Endothelial cell of umbilical vein (primary cell): ENCODE measurements at regions not wholly inside any gene's neighbourhood (a gene's known extent, or its start where the extent isn't known, plus 50 kb on each side); places are given as distances from the start of the nearest gene placed in this dataset.

Experiments
- BruUV-seq: library from RNA; stranded (reverse); fragments of 400-500 nt; replicated peaks from 2 replicates; lab custom pipeline; 2021; lab: Mats Ljungman, UMichigan
- CTCF ChIA-PET: fragments of 300-600, 350-600 bp; sonication (Branson Sonifier 250); formaldehyde crosslinking; loops from one replicate; lab custom pipeline; 2021; ENCODE audit warnings: antibody characterized with exemption, inconsistent platforms; lab: Charles Lee
- POLR2A ChIA-PET: fragments of 300-600, 350-600 bp; sonication (Branson Sonifier 250); formaldehyde crosslinking; loops from one replicate; lab custom pipeline; 2021; ENCODE audit warnings: antibody characterized with exemption, inconsistent platforms; lab: Charles Lee
- DNase-seq: peaks from one replicate; pipeline ENCODE4 v3.0.0-alpha.2; 2011; ENCODE audit warnings: low read depth, low spot score
- FAIRE-seq: peaks from 2 replicates; lab custom pipeline; 2011; peaks lifted over from hg19 to GRCh38; lab: Jason Lieb, UNC
- H2AFZ ChIP-seq: 2 replicates; pipeline ENCODE4 v1.6.0; 2012; ENCODE audit warnings: low read depth, low read length, control low read depth, inconsistent platforms
- H3K27ac ChIP-seq: 2 replicates; pipeline ENCODE4 v1.5.1; 2011; ENCODE audit warnings: low read depth, mild to moderate bottlenecking, control low read depth, low read length, moderate library complexity; ENCODE audit not compliant: insufficient read depth
- H3K27me3 ChIP-seq, 2 experiments: 2 replicates each; pipeline versions ENCODE4 v1.6.0 to v1.6.1; 2011; ENCODE audit warnings: low read length in 2 of 2, mixed read lengths in 1 of 2; ENCODE audit not compliant: control insufficient read depth in 2 of 2, insufficient read depth in 2 of 2
- H3K36me3 ChIP-seq, 2 experiments: 2 replicates in 1 of 2; 3 replicates in 1 of 2; pipeline ENCODE4 v1.5.1; 2011; ENCODE audit warnings: low read length in 2 of 2, mild to moderate bottlenecking in 1 of 2, moderate library complexity in 1 of 2; ENCODE audit not compliant: control insufficient read depth in 2 of 2, insufficient read depth in 2 of 2; ENCODE audit errors: extremely low read depth in 1 of 2
- H3K4me1 ChIP-seq: 3 replicates; pipeline ENCODE4 v1.5.1; 2011; ENCODE audit warnings: mild to moderate bottlenecking, low read length; ENCODE audit not compliant: control insufficient read depth, insufficient read depth; ENCODE audit errors: extremely low read depth
- H3K4me2 ChIP-seq: 2 replicates; pipeline ENCODE4 v1.6.1; 2011; ENCODE audit warnings: low read length, control low read depth, mixed read lengths; ENCODE audit not compliant: insufficient read depth
- H3K4me3 ChIP-seq, 3 experiments: fragments of 200-600 bp in 1 of 3; sonication (generic), shearing (Covaris generic) in 1 of 3; replicated peaks in 1 of 3; 2 replicates each; pipeline ENCODE4 v1.5.1; 2011 to 2016; ENCODE audit warnings: control low read depth in 3 of 3, low read length in 3 of 3, mild to moderate bottlenecking in 2 of 3, inconsistent platforms in 1 of 3, low read depth in 1 of 3, moderate library complexity in 1 of 3; ENCODE audit not compliant: insufficient read depth in 1 of 3
- H3K79me2 ChIP-seq: 2 replicates; pipeline ENCODE4 v1.6.0; 2012; ENCODE audit warnings: low read length, inconsistent platforms; ENCODE audit not compliant: control insufficient read depth, insufficient read depth
- H3K9ac ChIP-seq: replicated peaks from 2 replicates; pipeline ENCODE3; 2011; ENCODE audit warnings: low read length, control low read depth; ENCODE audit not compliant: insufficient read depth; ENCODE audit errors: extremely low read depth
- H3K9me1 ChIP-seq: replicated peaks from 3 replicates; pipeline ENCODE4 v1.6.0; 2011; ENCODE audit warnings: mild to moderate bottlenecking, low read length; ENCODE audit not compliant: control insufficient read depth, insufficient read depth; ENCODE audit errors: extremely low read depth
- H3K9me3 ChIP-seq: replicated peaks from 2 replicates; pipeline ENCODE4 v1.5.1; 2012; ENCODE audit warnings: low read length, inconsistent platforms; ENCODE audit not compliant: control insufficient read depth, insufficient read depth
- H4K20me1 ChIP-seq: replicated peaks from 2 replicates; pipeline ENCODE3; 2011; ENCODE audit warnings: mild to moderate bottlenecking, low read length; ENCODE audit not compliant: control insufficient read depth, insufficient read depth; ENCODE audit errors: extremely low read depth
- EZH2 ChIP-seq: IDR thresholded peaks from 2 replicates; pipeline ENCODE4 v1.6.1; 2012; ENCODE audit warnings: borderline replicate concordance, low read depth, mild to moderate bottlenecking, moderate library complexity, low read length, inconsistent platforms; ENCODE audit not compliant: severe bottlenecking
- FOS ChIP-seq: IDR thresholded peaks from 2 replicates; pipeline ENCODE4 v1.6.1; 2011; ENCODE audit warnings: mild to moderate bottlenecking, low read length, moderate library complexity, borderline replicate concordance; ENCODE audit not compliant: insufficient read depth
- GATA2 ChIP-seq: IDR thresholded peaks from 2 replicates; pipeline ENCODE4 v1.7.0; 2011; ENCODE audit warnings: low read depth, mild to moderate bottlenecking, moderate library complexity, mixed read lengths, low read length; ENCODE audit not compliant: insufficient read length, insufficient read depth
- JUN ChIP-seq: IDR thresholded peaks from 2 replicates; pipeline ENCODE4 v1.6.1; 2011; ENCODE audit warnings: borderline replicate concordance, low read depth; ENCODE audit not compliant: insufficient read length, insufficient read depth
- MYC ChIP-seq: IDR thresholded peaks from one replicate; pipeline ENCODE4 v1.6.1; 2011; ENCODE audit warnings: mild to moderate bottlenecking, low read depth, low read length
- POLR2A ChIP-seq: IDR thresholded peaks from 2 replicates; pipeline ENCODE4 v1.6.1; 2012; ENCODE audit warnings: low read depth, mild to moderate bottlenecking, control low read depth, low read length
- POLR2AphosphoS5 ChIP-seq: IDR thresholded peaks from 2 replicates; pipeline ENCODE4 v1.6.1; 2012; ENCODE audit warnings: low read depth, mild to moderate bottlenecking, control low read depth, low read length, moderate library complexity; ENCODE audit not compliant: insufficient read depth
- dilution Hi-C: fragments of 300-500 bp; cut with MboI; formaldehyde crosslinking; loops from one replicate; pipeline ENCODE4 v1.15.0; 2019; ENCODE audit warnings: low sequenced_read_pairs; ENCODE audit not compliant: extremely low pct_ligation_motif_present
- intact Hi-C: fragments of 100-400 bp; cut with micrococcal nuclease; formaldehyde crosslinking; loops from one replicate; pipeline ENCODE4 v1.10.0; 2022
- TF ChIP-seq, protein P1 (sequence below), 2 donors: IDR thresholded peaks; 1 replicate in 1 of 2; 2 replicates in 1 of 2; pipeline ENCODE4 v1.5.1; 2011; ENCODE audit warnings: low read length in 2 of 2, mild to moderate bottlenecking in 2 of 2, moderate library complexity in 2 of 2, control low read depth in 1 of 2, inconsistent platforms in 1 of 2, low read depth in 1 of 2; ENCODE audit not compliant: insufficient read depth in 1 of 2; ENCODE audit errors: extremely low read depth in 1 of 2
- TF ChIP-seq, protein P2 (sequence below): IDR thresholded peaks from 2 replicates; pipeline ENCODE4 v1.6.1; 2011; ENCODE audit not compliant: insufficient read depth, insufficient read length

DNA sequence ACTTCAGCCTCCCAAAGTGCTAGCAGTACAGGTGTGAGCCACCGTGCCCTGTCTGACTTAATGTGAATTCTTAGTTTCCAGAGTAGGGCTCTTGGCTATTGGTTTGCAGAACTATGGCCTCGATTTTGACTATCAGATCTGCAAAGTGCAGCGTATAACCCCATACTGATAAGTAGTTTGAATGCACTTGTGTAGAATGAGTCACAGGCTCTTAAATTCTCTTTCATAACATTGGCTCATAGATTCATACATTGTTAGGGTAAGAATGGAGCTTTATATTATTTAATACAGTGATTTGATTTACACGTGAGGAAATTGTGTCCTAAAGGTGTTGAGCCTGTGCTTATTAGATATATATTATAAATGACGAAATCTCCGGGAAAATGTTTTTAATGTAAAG, 109.9 kb downstream of the ZPLD1 start:
- Histone ChIP-seq H3K79me2 (no peaks in the 10 kb centered on the region), H4K20me1 (no peaks in the 10 kb centered on the region), H3K27ac (no peak overlapping the region), H3K4me3 (no peak overlapping the region), H3K36me3 (no peaks in the 10 kb centered on the region), H3K9ac (no peak overlapping the region), H2AFZ (no peak overlapping the region), H3K9me1 (no peaks in the 10 kb centered on the region), H3K9me3 (no peaks in the 10 kb centered on the region), H3K4me1 (no peaks in the 10 kb centered on the region), H3K4me2 (no peak overlapping the region), H3K27me3 (peaks cover 0 to 13% of the 10 kb centered on the region in 2 experiments)
- ChIA-PET POLR2A (no interaction called here), CTCF (interaction anchor here (4.1 kb wide), 1 partner anchor 316 kb away, joined by 18 read pairs; no protein-coding TSS in a partner anchor)
- BruUV-seq, result no TSS peak
- intact Hi-C loops (no loop called here), dilution Hi-C loops (no loop called here)
- DNase-seq (no peak), FAIRE-seq (no peak)
- no peak for TF ChIP-seq FOS
- TF ChIP-seq MYC, result no peak
- TF ChIP-seq JUN, result no peak
- TF ChIP-seq POLR2A, result no peak
- TF ChIP-seq, protein P1, sequence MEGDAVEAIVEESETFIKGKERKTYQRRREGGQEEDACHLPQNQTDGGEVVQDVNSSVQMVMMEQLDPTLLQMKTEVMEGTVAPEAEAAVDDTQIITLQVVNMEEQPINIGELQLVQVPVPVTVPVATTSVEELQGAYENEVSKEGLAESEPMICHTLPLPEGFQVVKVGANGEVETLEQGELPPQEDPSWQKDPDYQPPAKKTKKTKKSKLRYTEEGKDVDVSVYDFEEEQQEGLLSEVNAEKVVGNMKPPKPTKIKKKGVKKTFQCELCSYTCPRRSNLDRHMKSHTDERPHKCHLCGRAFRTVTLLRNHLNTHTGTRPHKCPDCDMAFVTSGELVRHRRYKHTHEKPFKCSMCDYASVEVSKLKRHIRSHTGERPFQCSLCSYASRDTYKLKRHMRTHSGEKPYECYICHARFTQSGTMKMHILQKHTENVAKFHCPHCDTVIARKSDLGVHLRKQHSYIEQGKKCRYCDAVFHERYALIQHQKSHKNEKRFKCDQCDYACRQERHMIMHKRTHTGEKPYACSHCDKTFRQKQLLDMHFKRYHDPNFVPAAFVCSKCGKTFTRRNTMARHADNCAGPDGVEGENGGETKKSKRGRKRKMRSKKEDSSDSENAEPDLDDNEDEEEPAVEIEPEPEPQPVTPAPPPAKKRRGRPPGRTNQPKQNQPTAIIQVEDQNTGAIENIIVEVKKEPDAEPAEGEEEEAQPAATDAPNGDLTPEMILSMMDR (IDR thresholded peaks at IDR 0.05; ENCODE audit: extremely low read depth in 1 of 2, insufficient read depth in 1 of 2, low read depth in 1 of 2, low read length in 2 of 2), result no peak
- no peak for TF ChIP-seq GATA2
- TF ChIP-seq EZH2, result no peak
- TF ChIP-seq, protein P2, sequence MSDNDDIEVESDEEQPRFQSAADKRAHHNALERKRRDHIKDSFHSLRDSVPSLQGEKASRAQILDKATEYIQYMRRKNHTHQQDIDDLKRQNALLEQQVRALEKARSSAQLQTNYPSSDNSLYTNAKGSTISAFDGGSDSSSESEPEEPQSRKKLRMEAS, result no peak
- no peak for TF ChIP-seq POLR2AphosphoS5
